Karpas-422 (cell line): ENCODE measurements at regions not wholly inside any gene's neighbourhood (a gene's known extent, or its start where the extent isn't known, plus 50 kb on each side); places are given as distances from the start of the nearest gene placed in this dataset.

Experiments used
- DNase-seq: peaks from one replicate; pipeline ENCODE4 v3.0.0-alpha.2; 2015
- H2AFZ ChIP-seq: fragments of 200-600 bp; sonication (generic); 2 replicates; pipeline ENCODE4 v1.6.1; 2014; ENCODE audit warnings: antibody characterized with exemption, low read length, mixed read lengths
- H3K27ac ChIP-seq: fragments of 200-600 bp; sonication (generic); 2 replicates; pipeline ENCODE4 v1.5.1; 2014; ENCODE audit warnings: mild to moderate bottlenecking, low read length, moderate library complexity
- H3K27me3 ChIP-seq: fragments of 200-600 bp; sonication (generic); 2 replicates; pipeline ENCODE4 v1.6.1; 2014; ENCODE audit warnings: low read length, mixed read lengths
- H3K36me3 ChIP-seq: fragments of 200-600 bp; sonication (generic); 2 replicates; pipeline ENCODE4 v1.6.1; 2014; ENCODE audit warnings: low read length, mixed read lengths; ENCODE audit not compliant: insufficient read depth
- H3K4me1 ChIP-seq: fragments of 200-600 bp; sonication (generic); 2 replicates; pipeline ENCODE4 v1.6.1; 2014; ENCODE audit warnings: mild to moderate bottlenecking, low read length, mixed read lengths
- H3K4me2 ChIP-seq: fragments of 200-600 bp; sonication (generic); 2 replicates; pipeline ENCODE4 v1.6.1; 2014; ENCODE audit warnings: low read length, low read depth, mild to moderate bottlenecking; ENCODE audit not compliant: poor library complexity, severe bottlenecking
- H3K4me3 ChIP-seq: fragments of 200-600 bp; sonication (generic); 2 replicates; pipeline ENCODE4 v1.5.1; 2014; ENCODE audit warnings: mild to moderate bottlenecking, antibody characterized with exemption, low read length, mixed read lengths
- H3K79me2 ChIP-seq: fragments of 200-600 bp; sonication (generic); 2 replicates; pipeline ENCODE4 v1.6.1; 2014; ENCODE audit warnings: mild to moderate bottlenecking, low read length, mixed read lengths
- H3K9ac ChIP-seq: fragments of 200-600 bp; sonication (generic); 2 replicates; pipeline ENCODE4 v1.6.0; 2014; ENCODE audit warnings: low read length
- H3K9me2 ChIP-seq: fragments of 200-600 bp; sonication (generic), shearing (Covaris generic); replicated peaks from 2 replicates; pipeline ENCODE4 v1.6.0; 2014; ENCODE audit warnings: mild to moderate bottlenecking, low read length, moderate library complexity; ENCODE audit not compliant: insufficient read depth
- H3K9me3 ChIP-seq: fragments of 300-700, 200-600 bp; sonication (generic); 2 replicates; pipeline ENCODE4 v1.6.1; 2014; ENCODE audit warnings: low read length, mixed read lengths
- H4K20me1 ChIP-seq: fragments of 200-600 bp; sonication (generic); 2 replicates; pipeline ENCODE4 v1.6.1; 2014; ENCODE audit warnings: mild to moderate bottlenecking, antibody characterized with exemption, low read length, low read depth; ENCODE audit not compliant: insufficient read depth

GRCh38 chr10:33395201-33395600, 60.7 kb upstream of the NRP1 start:
- no peaks in the 10 kb centered on the region for H3K79me2 ChIP-seq
- DNase-seq, result no peak
- no peaks in the 10 kb centered on the region for H3K4me1 ChIP-seq
- no peak overlapping the region for H2AFZ ChIP-seq
- H3K36me3 ChIP-seq, result no peaks in the 10 kb centered on the region
- H3K27me3 ChIP-seq, result no peaks in the 10 kb centered on the region
- H3K9ac ChIP-seq, result no peak overlapping the region
- no peaks in the 10 kb centered on the region for H4K20me1 ChIP-seq
- H3K4me2 ChIP-seq, result no peak overlapping the region
- no peak overlapping the region for H3K27ac ChIP-seq
- H3K9me3 ChIP-seq, result no peaks in the 10 kb centered on the region
- no peak overlapping the region for H3K4me3 ChIP-seq
- no peaks in the 10 kb centered on the region for H3K9me2 ChIP-seq

- H3K27me3 ChIP-seq, result no peaks in the 10 kb centered on the region
- H2AFZ ChIP-seq, result no peak overlapping the region
- H3K4me3 ChIP-seq, result no peak overlapping the region
- H3K27ac ChIP-seq, result no peak overlapping the region
- H3K9ac ChIP-seq, result no peak overlapping the region
- DNase-seq, result no peak
- no peaks in the 10 kb centered on the region for H3K79me2 ChIP-seq
- no peaks in the 10 kb centered on the region for H3K4me1 ChIP-seq
- no peaks in the 10 kb centered on the region for H3K9me3 ChIP-seq
- no peaks in the 10 kb centered on the region for H3K9me2 ChIP-seq
- H3K36me3 ChIP-seq, result no peaks in the 10 kb centered on the region
- H3K4me2 ChIP-seq, result no peak overlapping the region
- H4K20me1 ChIP-seq, result no peaks in the 10 kb centered on the region
These were observed 58.2 kb upstream of the NRP1 start for GRCh38 chr10:33392706-33393105.

GRCh38 chr10:33391611-33392465, 57.4 kb upstream of the NRP1 start:
- Histone ChIP-seq H3K4me2 (no peak overlapping the region), H3K79me2 (no peaks in the 10 kb centered on the region), H2AFZ (no peak overlapping the region), H3K36me3 (no peaks in the 10 kb centered on the region), H3K9me3 (no peaks in the 10 kb centered on the region), H3K4me3 (no peak overlapping the region), H4K20me1 (no peaks in the 10 kb centered on the region), H3K27me3 (no peaks in the 10 kb centered on the region), H3K4me1 (no peaks in the 10 kb centered on the region), H3K9me2 (no peaks in the 10 kb centered on the region), H3K9ac (no peak overlapping the region), H3K27ac (no peak overlapping the region)
- no peak for DNase-seq

- Histone ChIP-seq H3K27me3 (no peaks in the 10 kb centered on the region), H3K79me2 (no peaks in the 10 kb centered on the region), H4K20me1 (no peaks in the 10 kb centered on the region), H3K4me3 (no peak overlapping the region), H3K9me3 (no peaks in the 10 kb centered on the region), H3K9ac (no peak overlapping the region), H3K27ac (no peak overlapping the region), H3K36me3 (no peaks in the 10 kb centered on the region), H3K4me1 (no peaks in the 10 kb centered on the region), H3K4me2 (no peak overlapping the region), H3K9me2 (no peaks in the 10 kb centered on the region), H2AFZ (no peak overlapping the region)
- DNase-seq, result no peak
These were observed 55.6 kb upstream of the NRP1 start for GRCh38 chr10:33390046-33390445.

- DNase-seq, result no peak
- Histone ChIP-seq H3K79me2 (no peaks in the 10 kb centered on the region), H3K4me3 (no peak overlapping the region)
These were observed 54.3 kb upstream of the NRP1 start for GRCh38 chr10:33388785-33389184.

GRCh38 chr10:33388382-33388781, 53.9 kb upstream of the NRP1 start:
- Histone ChIP-seq H3K4me2 (no peak overlapping the region), H3K36me3 (no peaks in the 10 kb centered on the region), H3K27ac (no peak overlapping the region), H4K20me1 (no peaks in the 10 kb centered on the region), H3K79me2 (no peaks in the 10 kb centered on the region), H2AFZ (no peak overlapping the region), H3K9ac (no peak overlapping the region), H3K4me3 (no peak overlapping the region), H3K27me3 (no peaks in the 10 kb centered on the region), H3K4me1 (no peaks in the 10 kb centered on the region), H3K9me3 (no peaks in the 10 kb centered on the region), H3K9me2 (no peaks in the 10 kb centered on the region)
- no peak for DNase-seq

More at GRCh38 chr10:33388785-33389184, 54.3 kb upstream of the NRP1 start:
- no peak overlapping the region for H3K9ac ChIP-seq
- no peaks in the 10 kb centered on the region for H3K36me3 ChIP-seq
- H3K4me2 ChIP-seq, result no peak overlapping the region
- H3K9me3 ChIP-seq, result no peaks in the 10 kb centered on the region
- H3K27ac ChIP-seq, result no peak overlapping the region
- H4K20me1 ChIP-seq, result no peaks in the 10 kb centered on the region
- no peaks in the 10 kb centered on the region for H3K9me2 ChIP-seq
- no peak overlapping the region for H2AFZ ChIP-seq
- no peaks in the 10 kb centered on the region for H3K4me1 ChIP-seq
- no peaks in the 10 kb centered on the region for H3K27me3 ChIP-seq

- Histone ChIP-seq H3K4me3 (no peak overlapping the region), H3K36me3 (no peaks in the 10 kb centered on the region), H3K79me2 (no peaks in the 10 kb centered on the region), H3K9me2 (no peaks in the 10 kb centered on the region), H3K4me2 (no peak overlapping the region), H3K27ac (no peak overlapping the region), H3K9ac (no peak overlapping the region), H3K4me1 (no peaks in the 10 kb centered on the region), H2AFZ (no peak overlapping the region), H4K20me1 (no peaks in the 10 kb centered on the region), H3K27me3 (no peaks in the 10 kb centered on the region), H3K9me3 (no peaks in the 10 kb centered on the region)
- DNase-seq, result no peak
These were observed 53.3 kb upstream of the NRP1 start for GRCh38 chr10:33387720-33388119.

- Histone ChIP-seq H3K36me3 (no peaks in the 10 kb centered on the region), H3K9me3 (no peaks in the 10 kb centered on the region), H2AFZ (no peak overlapping the region), H3K27ac (no peak overlapping the region), H3K4me1 (no peaks in the 10 kb centered on the region), H3K27me3 (no peaks in the 10 kb centered on the region), H3K9me2 (no peaks in the 10 kb centered on the region), H3K4me2 (no peak overlapping the region), H3K79me2 (no peaks in the 10 kb centered on the region), H3K9ac (no peak overlapping the region), H3K4me3 (no peak overlapping the region), H4K20me1 (no peaks in the 10 kb centered on the region)
- no peak for DNase-seq
These were observed 52.5 kb upstream of the NRP1 start for GRCh38 chr10:33386926-33387325.
